HG03469 (cell line): ENCODE measurements at regions not wholly inside any gene's neighbourhood (a gene's known extent, or its start where the extent isn't known, plus 50 kb on each side); places are given as distances from the start of the nearest gene placed in this dataset.

Experiments used
- ATAC-seq: cut with Tn5 transposase; IDR thresholded peaks from one replicate; pipeline ENCODE4 v1.9.1; 2021; ENCODE audit warnings: mild to moderate bottlenecking, moderate library complexity, moderate number of reproducible peaks; ENCODE audit not compliant: unreplicated experiment

DNA sequence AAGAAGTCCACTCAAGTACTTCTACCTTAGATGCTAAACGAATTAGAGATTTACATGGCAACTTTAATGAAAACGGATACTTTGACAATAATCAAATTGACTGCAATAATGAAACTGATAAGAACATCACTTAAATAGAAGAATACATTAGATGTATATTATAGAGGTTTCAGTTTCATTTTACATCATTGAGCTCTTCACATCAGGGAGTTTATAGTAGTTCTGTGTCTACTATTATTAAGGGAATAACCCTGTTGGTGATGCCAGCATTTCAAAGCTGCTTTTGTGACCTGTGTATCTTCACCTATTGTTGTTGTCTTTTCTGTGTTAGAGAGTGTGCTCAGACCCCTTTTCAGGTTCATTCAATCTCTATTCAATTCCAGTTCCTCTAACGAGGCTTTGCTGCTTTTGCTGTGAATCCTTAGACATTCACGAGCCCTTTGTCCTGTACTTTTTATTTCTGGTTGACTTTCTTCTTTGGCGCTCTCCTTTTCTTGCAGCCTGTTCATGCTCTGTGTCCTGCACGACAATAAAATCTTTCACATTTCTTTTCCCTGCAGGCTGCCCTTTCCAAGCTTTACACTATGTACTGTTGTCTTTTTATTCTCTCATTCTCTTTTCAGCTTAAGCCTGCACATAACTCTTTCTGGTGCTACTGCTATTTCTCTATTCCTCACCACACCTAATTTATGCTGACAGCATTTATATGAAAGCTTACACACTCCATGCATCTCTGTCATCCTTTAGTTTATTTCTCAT, 232.1 kb downstream of the CPE start:
- peak; percentile 49 for ATAC-seq

DNA sequence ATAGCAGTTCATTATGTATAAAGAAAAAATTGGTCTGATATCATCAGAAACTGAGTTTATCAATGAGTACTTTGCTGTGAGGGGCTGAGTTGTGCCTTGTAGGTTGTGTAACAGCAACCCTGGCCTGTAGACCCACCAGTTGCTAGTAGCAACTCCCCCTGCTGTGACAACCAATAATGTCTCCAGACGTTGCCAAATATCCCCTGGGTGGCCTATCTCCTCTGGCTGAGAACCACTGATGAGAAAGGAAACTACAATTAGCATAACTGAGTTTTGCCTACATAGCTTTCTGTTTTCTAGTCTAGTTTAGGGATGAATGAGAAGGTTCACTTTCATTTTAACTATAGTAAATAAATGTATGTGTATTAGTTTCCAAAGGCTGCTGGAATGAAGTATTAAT, 234.1 kb downstream of the CPE start:
- ATAC-seq, result peak; percentile 91

- ATAC-seq, result no peak
Measured at GRCh38 chr4:165613581-165613980, 234.8 kb downstream of the CPE start.

- ATAC-seq, result no peak
Measured at GRCh38 chr4:165620913-165621312, 242.1 kb downstream of the CPE start.

GRCh38 chr4:165621983-165622382, 243.2 kb downstream of the CPE start:
- no peak for ATAC-seq

GRCh38 chr4:165625281-165625680, 246.5 kb downstream of the CPE start:
- no peak for ATAC-seq

DNA sequence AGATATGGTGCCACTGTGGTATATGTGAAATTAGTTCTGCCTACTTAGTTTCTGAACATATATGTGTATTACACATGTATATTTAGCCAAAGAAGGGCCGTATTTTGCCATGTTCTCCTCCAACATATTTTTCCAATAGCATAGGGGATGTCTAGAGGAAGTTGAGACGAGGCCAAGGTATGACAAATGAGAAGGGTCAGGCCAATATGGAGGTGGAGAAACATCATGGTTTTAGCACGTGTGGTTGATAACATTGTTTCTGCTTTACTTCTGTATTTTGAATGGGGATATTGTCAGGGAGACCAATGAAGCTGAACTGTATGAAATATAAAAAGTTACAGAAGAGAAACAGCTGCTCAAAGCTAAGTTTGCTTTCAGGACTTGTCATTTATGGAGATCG, 246.7 kb upstream of the TLL1 start:
- no peak for ATAC-seq

- no peak for ATAC-seq
Measured at GRCh38 chr4:165627128-165627527, 245.9 kb upstream of the TLL1 start.

DNA sequence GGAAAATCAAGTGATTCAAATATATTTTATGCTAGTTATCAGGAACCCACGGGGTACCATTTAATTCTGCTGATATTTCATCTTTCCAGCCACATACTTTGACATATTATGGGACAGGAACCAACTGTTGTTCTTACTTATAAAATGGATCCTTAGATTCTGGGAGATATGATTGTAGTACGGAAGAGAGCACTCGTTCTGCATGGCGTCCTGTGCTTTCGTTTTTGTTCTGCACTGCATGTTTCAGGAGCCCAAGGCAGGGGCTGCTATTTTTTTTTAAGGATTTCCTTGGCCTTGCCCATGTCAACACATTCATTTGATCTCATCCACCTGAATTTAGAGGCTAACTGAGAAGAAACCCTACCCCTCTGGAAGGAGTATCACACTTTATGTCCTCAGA, 245.5 kb upstream of the TLL1 start:
- ATAC-seq, result no peak

GRCh38 chr4:165628572-165628971, 244.5 kb upstream of the TLL1 start:
- no peak for ATAC-seq

DNA sequence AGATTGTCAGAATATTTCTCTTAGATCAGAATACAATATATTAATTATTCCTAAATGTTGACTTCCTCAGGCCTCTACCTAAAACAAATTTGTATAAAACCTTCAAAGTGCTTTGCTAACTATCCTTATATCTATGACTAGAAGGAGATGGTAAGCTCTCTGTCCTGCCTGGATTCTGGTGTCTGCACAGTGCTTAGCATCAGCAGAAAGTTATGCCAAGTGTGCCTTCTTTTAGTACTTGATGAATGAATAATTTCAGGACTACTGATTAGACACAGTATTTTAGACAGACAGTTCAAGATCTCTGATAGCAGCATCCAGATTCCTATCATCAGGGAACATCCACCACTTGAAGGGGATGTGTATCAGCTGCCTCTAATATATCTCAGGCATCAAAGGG, 242.4 kb upstream of the TLL1 start:
- no peak for ATAC-seq

- no peak for ATAC-seq
Measured at GRCh38 chr4:165631208-165631894, 241.7 kb upstream of the TLL1 start.

DNA sequence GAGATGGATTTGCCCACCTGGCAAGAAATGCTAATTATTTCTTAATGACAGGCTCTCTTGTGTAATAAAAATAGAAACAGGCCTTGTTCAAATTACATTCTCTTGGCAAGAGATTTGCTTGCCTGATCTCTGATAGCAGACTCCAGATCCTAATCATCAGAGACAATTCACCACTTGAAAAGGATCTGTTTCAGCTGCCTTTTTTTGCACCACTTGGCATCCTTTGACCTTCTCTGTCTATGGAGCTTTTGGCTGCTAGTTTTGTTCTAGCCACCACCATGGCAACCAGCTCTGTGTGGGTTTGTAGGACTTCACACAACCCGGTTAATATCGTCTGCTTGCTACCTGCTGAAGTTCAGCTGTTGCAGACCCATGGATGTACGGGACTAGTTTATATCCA, 241.1 kb upstream of the TLL1 start:
- no peak for ATAC-seq

DNA sequence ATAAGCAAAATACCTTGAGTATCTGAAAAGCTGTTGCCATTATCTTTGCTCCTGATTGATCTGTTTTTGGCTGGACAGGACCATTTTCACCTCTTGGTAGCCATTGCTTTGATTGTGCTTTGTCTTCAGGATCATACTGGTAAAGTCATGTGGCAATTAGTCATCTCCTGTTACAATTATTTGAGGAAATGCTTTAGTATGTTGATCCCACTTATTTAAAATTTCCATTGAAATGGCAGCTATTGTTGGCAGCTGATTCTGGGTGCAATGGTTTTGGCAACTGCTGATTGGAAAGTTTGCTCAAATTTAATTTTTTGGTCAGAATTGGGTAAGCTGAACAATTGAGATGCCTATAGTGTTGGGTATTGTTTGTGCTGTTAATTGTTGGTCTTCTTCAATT, 238.3 kb upstream of the TLL1 start:
- ATAC-seq, result no peak

DNA sequence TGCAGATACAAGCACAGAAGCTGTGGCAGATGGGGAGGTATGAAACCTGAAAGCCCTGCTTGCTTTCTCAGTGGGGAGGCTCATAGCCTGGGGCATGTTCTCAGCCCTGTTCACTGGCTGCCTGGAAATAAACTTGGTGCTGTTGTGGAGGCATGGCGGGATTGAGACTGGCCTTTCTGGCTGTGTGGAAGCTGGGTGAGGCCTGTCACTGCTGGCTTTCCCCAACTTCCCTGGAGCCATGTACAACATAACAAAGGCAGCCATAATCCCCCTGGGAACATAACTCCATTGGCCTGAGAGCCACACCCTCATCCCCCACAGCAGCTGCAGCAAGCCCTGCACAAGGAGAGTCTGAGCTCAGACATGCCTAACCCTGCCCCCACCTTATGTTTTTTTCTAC, 237.7 kb upstream of the TLL1 start:
- no peak for ATAC-seq

- no peak for ATAC-seq
Measured at GRCh38 chr4:165635951-165636350, 237.1 kb upstream of the TLL1 start.

DNA sequence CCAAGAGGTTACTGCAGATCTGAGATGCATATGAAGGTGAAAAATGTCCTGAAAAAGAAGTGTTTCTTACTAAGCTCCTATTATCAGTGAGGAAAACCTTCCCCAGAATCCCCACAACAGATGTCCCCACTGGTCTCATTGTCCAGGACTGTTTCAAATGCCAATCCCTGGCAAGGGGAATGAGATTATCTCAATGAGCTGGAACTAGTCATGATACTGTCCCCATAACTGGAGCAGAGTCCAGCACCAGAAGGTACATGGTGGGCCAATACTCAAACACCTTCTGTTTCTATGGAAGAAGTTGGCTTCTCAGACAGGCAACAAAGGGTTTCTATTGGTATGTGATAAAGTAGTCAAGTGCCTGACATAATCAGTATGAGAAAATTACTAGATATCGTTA, 221.1 kb upstream of the TLL1 start:
- no peak for ATAC-seq

DNA sequence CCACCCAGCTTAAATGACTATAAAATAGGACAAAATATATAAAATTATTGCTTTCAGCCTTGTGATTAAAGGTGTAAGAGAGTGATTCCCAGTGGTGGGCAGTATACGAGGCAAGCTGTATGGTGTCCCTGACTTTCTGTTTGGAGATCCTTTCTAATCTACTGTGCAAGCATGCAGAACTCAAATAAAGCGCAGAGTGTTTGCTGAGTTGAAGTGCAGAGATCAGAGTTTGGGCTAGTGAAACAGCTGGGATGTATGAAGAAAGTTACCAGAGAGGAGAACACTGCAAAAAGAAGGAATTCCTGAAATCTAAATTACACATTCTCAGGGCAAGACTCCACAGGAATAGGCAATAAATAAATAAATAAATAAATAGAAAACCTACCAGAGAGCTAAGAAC, 218.5 kb upstream of the TLL1 start:
- no peak for ATAC-seq

- no peak for ATAC-seq
Measured at GRCh38 chr4:165656399-165656798, 216.6 kb upstream of the TLL1 start.

DNA sequence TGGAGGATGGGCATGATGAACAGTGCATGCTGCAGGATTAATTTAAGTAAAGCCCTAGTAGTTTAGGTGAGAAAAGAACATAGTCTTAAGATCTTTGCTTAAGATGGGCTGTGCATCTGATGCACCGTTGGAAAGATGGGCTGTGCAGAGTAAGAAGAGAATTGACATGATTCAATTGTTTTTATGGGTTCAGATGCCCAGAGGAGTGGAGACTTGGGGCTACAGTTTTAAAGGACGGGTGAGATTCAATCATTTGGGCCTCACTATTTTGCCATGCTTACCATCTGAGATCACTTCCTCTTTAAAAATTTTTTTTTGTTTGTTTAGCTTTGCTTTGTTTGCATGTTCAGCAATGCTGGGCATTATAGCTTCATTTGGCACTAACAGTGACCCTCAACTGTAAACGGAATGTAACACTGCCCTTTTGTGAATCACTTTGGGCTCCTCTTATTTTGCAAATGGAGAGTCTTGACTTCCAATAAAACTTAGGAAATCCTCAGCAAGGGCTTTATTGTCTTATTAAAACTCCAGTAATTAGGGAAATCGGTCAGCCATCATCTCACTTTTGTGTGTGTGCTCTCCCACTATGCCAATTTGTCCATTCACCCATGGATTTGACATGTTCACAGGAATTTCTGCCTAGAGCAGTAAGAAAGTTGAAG, 216.1 kb upstream of the TLL1 start:
- ATAC-seq, result no peak

GRCh38 chr4:165662341-165662740, 210.7 kb upstream of the TLL1 start:
- no peak for ATAC-seq

DNA sequence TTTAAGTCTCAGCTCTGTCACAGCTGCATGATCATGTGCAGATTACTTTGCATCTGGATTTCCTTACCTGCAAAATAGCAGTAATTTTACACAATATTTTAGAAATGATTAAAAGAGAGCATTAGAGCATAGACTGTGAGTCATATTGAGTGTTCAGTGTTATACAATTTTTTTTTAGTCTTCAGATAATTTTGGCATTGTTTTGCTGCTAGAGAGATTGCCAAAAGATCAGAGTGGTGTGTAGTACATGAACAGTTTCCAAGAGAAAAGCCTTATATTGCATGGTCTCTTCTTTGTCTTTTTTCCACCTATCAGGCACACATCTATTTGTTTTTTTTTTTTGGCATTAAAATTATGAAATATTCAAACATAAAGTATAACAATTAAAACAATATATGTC, 209.6 kb upstream of the TLL1 start:
- ATAC-seq, result no peak
